HG03064 (cell line): ENCODE measurements at regions not wholly inside any gene's neighbourhood (a gene's known extent, or its start where the extent isn't known, plus 50 kb on each side); places are given as distances from the start of the nearest gene placed in this dataset.
"Not testable (repeated sequence)": the region's sequence is repeated elsewhere in the genome, so short reads cannot be mapped to it uniquely, and the experiment has no call there.

ENCODE experiments used
- ATAC-seq: cut with Tn5 transposase; IDR thresholded peaks from one replicate; pipeline ENCODE4 v1.9.1; 2021; ENCODE audit warnings: low read depth; ENCODE audit not compliant: unreplicated experiment

DNA sequence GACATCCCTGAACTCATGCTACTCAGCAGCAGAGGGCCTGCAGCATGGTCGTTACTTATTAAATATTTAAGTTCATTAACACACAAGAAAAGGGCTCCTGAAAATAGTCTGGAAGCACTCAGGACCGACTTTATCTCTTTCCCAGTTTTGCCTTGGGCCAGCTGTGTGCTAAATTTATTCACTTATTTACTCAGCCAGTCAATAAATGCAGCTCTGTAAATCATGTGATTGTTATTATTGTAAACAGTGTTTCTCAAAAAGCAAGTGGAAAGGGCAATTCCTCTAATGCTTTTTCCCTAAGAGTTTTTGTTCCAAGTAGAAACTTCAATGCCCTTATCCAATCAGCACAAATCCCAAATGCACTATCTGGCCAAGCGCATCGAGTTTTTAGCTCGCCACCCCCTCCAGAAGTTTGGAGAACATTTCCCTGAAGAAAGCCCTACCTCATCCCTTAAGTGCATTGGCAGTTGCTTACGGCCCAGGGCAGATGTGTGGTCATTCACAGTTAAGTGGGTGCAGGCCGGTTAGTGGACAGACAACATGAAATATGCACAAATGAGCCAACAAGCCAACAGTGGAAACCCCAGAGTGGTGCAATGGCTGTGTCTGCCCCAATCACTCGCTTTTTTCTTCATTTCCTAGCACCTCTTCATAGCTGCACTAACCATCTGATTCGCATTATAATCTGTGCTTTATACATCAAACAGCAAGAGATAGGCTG lies 125.8 kb downstream of the SMIM20 start:
- ATAC-seq, result no peak

- no peak for ATAC-seq
These were observed 130.5 kb downstream of the SMIM20 start for GRCh38 chr4:26044524-26044923.

DNA sequence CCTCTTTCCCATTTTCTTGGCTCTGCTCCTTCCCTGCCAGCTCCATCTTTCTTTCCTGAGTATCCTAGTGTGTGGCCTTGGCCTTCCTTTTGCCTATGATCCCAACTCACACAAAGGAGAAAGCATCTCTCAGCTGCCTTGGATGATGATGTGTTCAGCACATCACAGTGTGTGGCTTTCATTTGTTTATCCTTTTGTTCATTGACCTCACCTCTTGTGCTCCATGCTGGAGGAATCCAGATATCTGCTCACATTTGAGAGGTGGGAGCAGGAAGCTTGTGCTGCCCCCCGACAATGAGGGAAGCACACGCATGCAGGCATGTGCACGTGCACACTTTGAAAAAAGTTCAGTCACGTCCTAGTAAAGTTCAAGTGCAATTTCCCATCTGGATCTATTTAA lies 131.0 kb downstream of the SMIM20 start:
- ATAC-seq, result no peak

DNA sequence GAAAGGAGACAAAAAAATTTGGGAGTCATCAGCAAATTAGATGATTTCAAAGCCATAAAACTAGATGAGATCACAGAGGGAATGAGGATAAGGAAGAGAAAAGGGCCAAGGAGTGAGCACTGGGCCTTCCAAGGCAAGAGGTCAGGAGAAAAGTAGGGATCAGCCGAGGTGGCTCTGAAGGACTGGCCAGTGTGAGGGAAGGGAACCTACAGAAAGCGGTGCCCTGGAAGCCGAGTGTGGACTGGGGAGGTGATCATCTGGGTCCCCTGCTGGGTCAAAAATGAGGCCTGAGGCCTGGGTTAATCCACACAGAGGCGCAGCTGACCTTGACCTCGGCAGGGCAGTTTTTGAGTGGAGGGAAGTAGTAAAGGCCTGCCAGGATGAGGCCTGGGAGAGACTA lies 133.8 kb downstream of the SMIM20 start:
- ATAC-seq, result no peak

DNA sequence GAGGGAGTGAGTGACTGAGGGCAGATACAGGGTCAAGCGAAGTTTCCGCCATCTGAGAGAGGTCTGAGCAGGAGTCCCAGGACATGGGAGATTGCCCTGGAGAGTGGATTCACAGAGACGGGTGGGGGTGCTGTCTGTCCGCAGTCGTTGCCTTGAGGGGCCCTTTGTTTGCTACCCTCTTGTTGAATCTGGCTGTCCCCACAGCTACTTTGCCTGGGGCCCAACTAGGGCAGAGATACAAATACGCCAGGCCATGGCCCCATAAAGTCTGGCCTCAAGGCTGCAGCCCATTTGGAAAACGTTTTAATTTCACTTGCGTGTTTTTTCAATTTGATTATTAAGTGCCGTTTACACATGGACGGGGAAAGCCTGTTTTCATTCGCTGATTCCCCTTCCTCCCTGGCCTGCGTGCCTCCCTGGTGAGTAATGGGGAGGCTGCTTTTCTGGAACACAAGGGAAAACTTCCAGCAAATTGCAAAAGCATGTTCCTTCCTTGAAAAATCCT lies 134.4 kb downstream of the SMIM20 start:
- ATAC-seq, result no peak

- ATAC-seq, result no peak
These were observed 134.9 kb downstream of the SMIM20 start for GRCh38 chr4:26048950-26049349.

DNA sequence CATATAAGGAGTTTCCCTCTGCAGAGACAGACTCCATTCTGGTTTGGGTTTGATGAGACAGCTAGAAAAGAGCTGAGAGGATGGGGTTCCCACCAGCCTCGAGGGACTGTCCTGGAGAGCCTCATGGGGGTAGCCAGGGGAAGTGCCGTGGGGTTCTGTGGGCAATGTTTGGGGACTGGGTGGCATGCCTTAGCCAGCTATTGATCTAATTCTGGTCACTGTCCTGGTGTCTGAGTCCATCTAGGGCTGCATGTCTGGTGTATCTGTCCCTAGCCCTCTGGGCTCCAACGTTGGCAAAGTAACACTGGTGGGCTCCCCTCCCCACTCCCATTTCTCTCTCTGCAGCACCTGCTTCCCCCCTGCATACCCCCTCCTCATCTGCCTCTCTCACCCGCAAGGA lies 135.4 kb downstream of the SMIM20 start:
- no peak for ATAC-seq

- ATAC-seq, result no peak
These were observed 136.2 kb downstream of the SMIM20 start for GRCh38 chr4:26050212-26050643.

- no peak for ATAC-seq
These were observed 136.7 kb downstream of the SMIM20 start for GRCh38 chr4:26050671-26051070.

DNA sequence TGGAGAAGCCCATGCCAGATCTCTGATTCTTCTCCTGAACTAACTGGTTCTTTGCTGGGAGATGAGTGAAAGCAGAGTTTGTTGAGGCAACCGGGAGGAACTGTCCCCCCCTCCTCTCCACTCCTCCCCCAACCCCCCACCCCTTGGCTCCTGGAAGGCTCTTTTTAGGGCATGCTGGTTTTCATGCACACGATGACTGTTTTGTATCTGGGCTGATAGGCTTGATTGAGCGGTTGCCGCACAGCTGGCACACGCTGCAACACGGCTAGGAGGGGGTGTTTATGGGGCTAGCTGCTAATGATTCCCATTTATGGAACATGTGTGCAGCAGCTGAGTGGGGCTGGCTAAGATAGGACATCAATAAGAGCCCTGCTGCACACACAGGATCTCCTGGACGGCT lies 137.2 kb downstream of the SMIM20 start:
- ATAC-seq, result no peak

DNA sequence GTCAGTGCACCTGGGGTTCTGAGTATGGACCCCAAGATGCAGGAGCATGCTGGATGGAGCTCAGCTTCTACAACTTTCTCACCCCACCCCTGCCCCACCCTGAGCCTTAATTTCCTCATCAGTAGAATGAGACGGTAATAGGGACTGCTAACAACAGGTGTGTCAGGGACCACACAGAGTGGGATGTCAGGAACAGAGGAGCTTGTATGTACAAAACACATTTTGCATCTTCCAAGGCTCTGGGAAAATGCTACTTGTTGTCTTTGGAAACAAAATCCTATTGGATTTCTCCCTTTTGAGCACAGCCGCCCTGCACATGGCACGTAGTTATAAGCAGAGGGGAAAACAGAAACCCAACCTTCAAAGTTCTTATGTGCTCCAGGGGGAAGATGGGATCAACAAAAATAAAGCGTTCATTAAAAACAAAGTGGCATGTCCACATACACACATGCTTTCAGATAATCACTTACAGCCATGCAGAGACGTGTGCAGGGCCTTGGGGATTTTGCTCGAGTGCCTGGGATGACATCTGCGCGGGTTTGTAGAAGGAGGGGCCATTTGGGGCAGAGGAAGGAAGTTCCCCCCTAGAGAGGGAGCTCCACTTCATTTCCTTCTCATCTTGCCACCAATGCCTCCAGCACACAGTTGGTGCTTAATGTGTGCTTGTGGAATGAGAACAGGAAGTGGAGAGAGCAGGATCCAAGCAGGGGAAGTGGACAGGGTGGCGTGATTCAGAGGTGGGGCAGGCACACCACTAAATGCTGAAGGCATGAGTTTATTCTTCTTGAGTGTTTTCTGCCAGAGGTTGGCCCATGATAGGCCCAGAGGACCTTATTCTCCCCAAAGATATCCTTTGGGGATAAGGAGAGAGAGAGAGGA lies 138.9 kb downstream of the SMIM20 start:
- ATAC-seq, result no peak

DNA sequence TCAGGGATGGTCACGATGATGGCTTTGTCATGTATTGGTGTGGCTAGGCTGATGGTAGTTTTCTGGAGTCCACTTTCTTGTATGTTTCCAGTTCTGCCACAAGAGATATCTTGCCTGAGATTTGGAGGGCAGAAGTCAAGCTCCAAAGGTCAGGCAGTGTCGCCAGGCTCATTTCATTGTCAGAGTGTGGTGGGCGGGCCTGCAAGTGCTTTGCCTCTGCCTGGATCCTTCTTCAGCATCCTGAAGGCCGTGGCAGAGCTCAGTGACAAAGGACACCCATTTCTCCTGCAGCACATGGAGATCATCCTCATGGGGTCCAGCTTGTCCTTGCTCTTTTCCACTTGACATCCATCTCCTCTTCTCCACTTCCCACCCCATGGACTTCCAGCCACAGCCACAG lies 139.7 kb downstream of the SMIM20 start:
- ATAC-seq, result no peak

DNA sequence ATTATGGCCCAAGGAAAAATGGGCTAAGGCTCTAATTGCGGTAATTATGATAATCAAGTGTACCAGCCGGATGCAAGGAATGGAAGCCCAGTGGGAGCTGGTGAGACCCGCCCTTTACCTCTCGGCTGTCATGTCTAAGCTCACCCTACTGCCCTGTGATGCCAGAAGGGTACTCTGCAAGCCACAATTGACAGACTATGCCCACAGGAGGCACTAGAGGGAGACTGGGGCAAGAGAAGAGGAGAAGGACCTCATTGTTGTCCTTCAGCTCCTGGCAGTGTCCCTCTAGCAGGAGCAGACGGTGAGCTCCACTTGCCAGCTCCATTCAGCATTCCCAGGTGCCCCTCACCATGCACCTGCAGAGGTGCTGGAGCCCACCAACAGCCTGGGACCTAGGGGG lies 141.8 kb downstream of the SMIM20 start:
- no peak for ATAC-seq

- ATAC-seq, result no peak
These were observed 142.4 kb downstream of the SMIM20 start for GRCh38 chr4:26056406-26056805.

GRCh38 chr4:26057839-26058238 lies 143.8 kb downstream of the SMIM20 start:
- not testable (repeated sequence) for ATAC-seq

DNA sequence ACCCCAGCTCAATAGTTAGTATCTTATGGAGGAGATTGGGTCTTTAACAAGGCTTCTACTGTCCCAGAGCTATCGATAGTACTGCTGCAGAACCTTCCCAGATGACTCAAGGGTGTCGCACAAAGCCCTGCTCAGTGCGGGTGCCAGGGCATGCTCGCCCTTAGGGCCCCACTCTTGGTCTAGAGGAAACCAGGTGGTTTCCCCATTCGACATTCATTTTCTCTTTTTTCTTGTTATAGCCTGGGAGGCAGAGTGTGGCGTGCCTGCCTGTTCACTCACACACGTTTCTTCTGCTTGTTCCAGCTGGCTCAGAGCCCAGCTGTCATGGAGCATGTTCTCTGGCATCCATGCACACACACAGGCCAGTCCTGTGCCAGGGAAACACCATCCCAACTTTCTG lies 144.5 kb downstream of the SMIM20 start:
- peak; percentile 80 for ATAC-seq

DNA sequence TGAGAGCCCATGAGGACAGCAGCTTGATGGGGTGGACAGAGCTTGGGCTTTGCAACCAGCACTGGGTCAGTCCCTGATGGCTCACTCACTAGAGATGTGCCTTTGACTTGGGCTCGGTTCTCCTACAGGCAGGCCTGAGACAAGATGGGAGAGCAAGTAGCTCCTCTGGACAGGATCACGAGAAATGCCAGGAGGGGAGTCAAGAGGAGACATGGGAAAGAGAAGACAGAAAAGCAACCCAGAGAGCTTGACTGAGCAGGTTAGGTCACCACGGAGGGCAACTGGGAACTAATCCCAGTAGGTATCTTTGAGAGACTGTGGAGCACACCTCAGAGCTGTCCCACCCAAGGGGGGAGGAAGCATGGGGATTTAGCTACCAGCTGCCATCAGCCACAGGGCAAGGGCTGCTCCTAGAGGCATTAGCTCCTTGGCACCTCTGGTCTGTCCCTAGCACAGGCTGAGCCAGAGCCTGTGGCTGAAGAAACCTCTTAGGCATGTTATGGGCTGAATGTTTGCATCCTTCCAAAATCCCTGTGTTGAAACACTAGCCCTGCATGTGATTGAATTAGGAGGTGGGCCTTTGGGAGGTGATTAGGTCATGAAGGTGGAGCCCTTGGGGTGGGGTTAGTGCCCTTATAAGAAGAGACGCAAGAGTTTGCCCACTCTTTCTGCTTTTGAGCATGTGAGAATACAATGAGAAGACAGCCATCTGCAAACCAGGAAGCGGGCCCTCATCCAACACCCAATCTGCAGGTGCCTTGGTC lies 145.6 kb downstream of the SMIM20 start:
- ATAC-seq, result no peak

GRCh38 chr4:26060286-26060685 lies 146.3 kb downstream of the SMIM20 start:
- ATAC-seq, result no peak

GRCh38 chr4:26061248-26061986 lies 147.4 kb downstream of the SMIM20 start:
- no peak for ATAC-seq

DNA sequence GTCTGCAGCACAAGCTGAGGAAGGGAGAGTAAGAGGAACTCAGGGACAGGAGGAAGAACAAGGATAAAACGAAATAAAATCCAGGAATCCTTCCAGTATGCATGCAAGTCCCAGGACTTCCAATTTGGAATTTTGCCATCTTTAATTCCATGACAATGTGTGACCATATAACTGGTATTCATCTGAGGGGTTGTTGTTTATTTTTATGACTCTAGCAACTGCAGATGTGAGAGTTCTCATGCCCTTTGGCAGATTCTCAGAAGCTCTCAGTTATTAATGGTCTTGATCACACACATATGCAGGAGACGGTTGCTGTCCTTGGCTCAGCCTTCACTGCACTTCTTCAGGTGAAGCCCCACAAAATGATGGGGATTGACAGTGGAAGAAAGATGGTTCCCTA lies 148.2 kb downstream of the SMIM20 start:
- ATAC-seq, result no peak
